DMS153 treated with DMSO at 0.1 percent for 48 hours (cell line): ENCODE measurements at regions not wholly inside any gene's neighbourhood (a gene's known extent, or its start where the extent isn't known, plus 50 kb on each side); places are given as distances from the start of the nearest gene placed in this dataset.
"Not testable (repeated sequence)": the region's sequence is repeated elsewhere in the genome, so short reads cannot be mapped to it uniquely, and the experiment has no call there.

Experiments
- DNase-seq: peaks from one replicate; lab custom pipeline; 2025; ENCODE audit not compliant: unreplicated experiment; lab: John Stamatoyannopoulos, UW

- DNase-seq = no peak
Observed at GRCh38 chr12:19624491-19624890, 185.2 kb downstream of the AEBP2 start.

- DNase-seq = not testable (repeated sequence)
Observed at GRCh38 chr12:19625551-19625950, 186.3 kb downstream of the AEBP2 start.

GRCh38 chr12:19627719-19628118 is 188.4 kb downstream of the AEBP2 start:
- no peak for DNase-seq

DNA sequence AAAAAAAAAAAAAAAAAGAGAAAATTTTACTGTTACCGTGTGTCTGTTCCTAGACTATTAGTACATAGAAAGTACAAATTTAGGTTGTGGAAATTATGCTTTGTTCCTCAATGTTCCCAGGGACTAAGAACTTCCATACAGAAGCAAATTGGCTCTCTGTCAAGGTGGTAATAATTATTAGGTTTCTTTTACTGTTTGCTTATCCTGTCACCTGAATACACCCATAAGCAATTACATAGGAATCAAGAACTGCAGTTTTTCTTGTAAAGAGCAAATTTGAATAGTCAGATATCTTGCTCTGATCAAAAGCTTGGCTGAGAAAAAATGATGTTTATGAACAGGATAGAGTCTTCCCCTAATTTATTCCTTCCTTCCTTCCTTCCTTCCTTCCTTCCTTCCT is 191.2 kb downstream of the AEBP2 start:
- DNase-seq = no peak

DNA sequence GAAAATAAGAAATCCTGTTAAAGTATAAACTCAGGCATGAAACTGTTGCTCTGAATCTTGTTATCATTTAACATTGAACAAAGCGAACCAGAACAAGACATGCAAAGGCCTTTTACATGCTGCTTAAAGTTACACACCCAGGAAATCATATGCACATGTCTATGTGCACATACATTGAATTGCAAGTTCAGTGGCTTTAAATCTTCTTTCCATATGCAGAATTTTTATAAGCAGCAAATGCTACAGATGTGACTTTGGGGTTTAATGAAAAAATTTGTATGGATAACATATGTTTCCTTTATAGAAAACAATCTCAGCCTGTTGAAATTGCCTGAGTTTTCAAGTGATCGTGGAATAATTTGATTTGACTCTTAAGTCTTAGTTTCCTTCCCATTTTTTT is 193.9 kb downstream of the AEBP2 start:
- no peak for DNase-seq

GRCh38 chr12:19633641-19634040 is 194.3 kb downstream of the AEBP2 start:
- no peak for DNase-seq

GRCh38 chr12:19639781-19640415 is 200.6 kb downstream of the AEBP2 start:
- DNase-seq = no peak

- no peak for DNase-seq
Observed at GRCh38 chr12:19641235-19642080, 202.2 kb downstream of the AEBP2 start.

- DNase-seq = no peak
Observed at GRCh38 chr12:19642345-19642744, 203.1 kb downstream of the AEBP2 start.

- DNase-seq = no peak
Observed at GRCh38 chr12:19643635-19644034, 204.3 kb downstream of the AEBP2 start.

GRCh38 chr12:19644571-19644970 is 205.3 kb downstream of the AEBP2 start:
- no peak for DNase-seq

DNA sequence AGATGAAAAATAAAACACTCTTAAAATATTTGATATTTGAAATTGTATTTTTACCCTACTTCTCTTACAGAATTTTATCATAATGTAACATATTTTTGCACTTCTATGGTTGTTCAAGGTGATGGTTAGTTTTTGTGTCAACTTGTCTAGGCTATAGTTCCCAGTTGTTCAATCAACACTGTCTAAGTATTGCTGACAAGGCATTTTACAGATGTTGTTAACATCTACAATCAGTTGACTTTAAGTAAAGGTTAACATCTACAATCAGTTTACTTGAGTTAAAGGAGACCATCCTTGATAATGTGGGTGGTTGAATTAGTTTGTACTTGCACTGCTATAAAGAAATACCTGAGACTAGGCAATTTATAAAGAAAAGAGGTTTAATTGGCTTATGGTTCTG is 206.5 kb downstream of the AEBP2 start:
- DNase-seq = no peak

GRCh38 chr12:19646599-19646998 is 207.3 kb downstream of the AEBP2 start:
- DNase-seq = no peak

DNA sequence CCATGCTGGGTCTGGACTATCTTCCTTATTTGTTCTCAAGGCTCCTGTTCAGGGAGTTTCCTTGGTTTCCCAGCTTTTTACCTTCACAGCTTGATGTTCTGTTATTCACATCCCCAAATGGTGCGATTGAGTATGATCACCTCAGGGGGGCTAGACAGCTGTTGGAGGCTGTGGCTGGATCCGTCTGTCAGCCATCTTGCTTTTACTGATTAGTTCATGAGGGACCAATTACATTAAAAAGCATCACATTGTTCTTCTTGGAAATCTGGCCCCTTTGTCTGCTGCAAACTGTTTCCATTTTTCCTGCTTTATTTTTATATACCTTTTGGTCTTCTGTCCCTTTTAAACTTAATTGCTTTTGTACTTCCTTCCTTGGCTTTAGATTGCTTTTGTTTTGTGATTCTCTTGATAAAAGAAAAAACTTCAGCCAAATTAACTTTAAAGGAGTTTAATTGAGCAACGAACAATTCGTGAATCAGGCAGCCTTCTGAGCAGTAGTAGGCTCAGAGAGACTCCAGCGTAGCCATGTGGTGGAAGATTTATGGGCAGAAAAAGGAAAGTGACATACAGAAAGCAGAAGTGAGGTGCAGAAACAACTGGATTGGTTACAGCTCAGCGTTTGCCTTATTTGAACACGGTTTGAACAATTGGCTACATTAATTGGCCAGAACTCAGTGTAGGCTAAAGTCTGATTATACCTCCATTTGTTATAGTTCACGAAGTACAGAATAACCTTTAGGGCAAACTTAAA is 208.7 kb downstream of the AEBP2 start:
- no peak for DNase-seq

DNA sequence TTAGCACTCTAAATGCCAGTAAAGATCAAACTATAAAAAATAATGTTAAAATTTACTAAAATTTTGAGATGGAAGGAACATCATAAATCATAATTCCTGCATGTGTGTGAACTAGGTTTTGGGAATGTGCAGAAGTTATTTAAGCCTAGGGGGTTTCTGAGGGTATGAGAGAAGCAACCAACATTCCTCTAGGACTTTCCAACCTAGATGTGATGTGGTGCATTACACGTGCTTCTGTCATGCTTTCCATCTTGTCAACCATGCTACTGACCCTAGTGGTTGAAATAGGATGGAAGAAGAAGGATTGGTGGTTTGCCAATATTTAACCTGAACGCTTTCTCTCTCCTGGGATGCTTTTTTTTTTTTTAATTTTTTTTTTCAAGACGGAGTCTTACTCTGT is 209.3 kb downstream of the AEBP2 start:
- no peak for DNase-seq

GRCh38 chr12:19652386-19652785 is 213.1 kb downstream of the AEBP2 start:
- no peak for DNase-seq

GRCh38 chr12:19654650-19655376 is 215.5 kb downstream of the AEBP2 start:
- no peak for DNase-seq

- DNase-seq = no peak
Observed at GRCh38 chr12:19657118-19657731, 217.9 kb downstream of the AEBP2 start.

DNA sequence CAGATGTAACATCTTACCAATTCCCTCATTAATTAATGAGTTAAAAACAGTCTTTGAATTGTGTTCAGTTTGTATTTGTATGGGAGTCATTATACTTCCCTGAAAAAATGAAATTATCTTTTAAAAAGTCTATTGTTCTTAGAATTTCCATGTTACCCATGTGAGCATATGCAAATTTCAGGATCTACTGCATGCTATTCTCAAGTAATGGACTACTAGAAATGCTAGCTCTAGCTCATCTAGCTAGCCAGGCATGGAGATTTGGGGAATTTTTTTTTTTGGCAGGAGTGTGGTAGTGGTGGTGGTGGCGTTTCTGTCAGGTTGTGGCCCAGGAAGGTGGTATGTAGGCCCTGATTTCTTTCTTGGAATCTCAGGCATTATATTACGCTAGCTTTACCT is 218.4 kb downstream of the AEBP2 start:
- no peak for DNase-seq

DNA sequence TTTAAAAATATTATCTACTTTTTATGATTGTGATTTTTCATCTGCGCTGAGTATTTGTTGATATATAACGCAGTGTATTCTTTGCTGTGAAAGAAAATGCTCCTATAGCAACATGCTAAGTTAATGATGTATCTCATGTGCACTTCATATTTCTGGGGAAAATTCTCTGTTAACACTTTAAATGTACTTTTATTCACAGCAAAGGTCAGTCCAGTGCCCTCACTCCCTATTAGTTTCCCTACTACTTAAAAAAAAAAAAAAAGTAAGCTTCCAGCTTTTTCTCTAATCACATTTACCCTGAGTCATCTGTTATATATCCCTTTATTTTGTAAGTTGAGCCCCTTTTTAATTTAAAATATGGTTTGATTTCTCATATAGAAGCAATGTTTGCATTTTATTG is 219.8 kb downstream of the AEBP2 start:
- no peak for DNase-seq

DNA sequence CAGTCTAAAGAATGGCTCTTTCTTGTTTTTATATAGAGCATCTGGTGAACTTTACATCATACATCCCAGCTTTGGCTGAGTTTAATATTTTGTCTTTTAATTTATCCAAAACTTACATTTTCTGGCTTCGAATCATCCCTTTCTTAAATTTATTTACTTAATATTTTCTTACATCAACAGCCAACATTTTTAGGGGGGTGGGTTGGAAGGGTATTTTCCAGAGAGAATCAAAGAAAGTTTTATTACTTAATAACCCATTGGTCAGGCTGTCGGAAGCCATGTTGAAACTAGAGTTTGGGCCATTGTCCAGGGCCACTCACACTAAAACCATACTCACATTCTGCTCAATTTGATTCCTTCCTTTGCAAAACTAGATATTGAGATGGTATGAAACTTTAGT is 220.2 kb downstream of the AEBP2 start:
- no peak for DNase-seq
